ENCODE measurements at regions not wholly inside any gene's neighbourhood (a gene's known extent, or its start where the extent isn't known, plus 50 kb on each side); places are given as distances from the start of the nearest gene placed in this dataset.

- TF ChIP-seq CTCF (conservative IDR thresholded peaks at IDR 0.05; ENCODE audit: low read depth, low read length), result no peak
- no peak for TF ChIP-seq EZH2 (IDR thresholded peaks at IDR 0.05; ENCODE audit: borderline replicate concordance, low read depth, low read length, poor library complexity, severe bottlenecking)
Observed at GRCh38 chr12:107248187-107248586, 154.8 kb upstream of the CRY1 start.
